Lung microvascular endothelial cell (primary cell): ENCODE measurements at regions not wholly inside any gene's neighbourhood (a gene's known extent, or its start where the extent isn't known, plus 50 kb on each side); places are given as distances from the start of the nearest gene placed in this dataset.
"Not testable (repeated sequence)": the region's sequence is repeated elsewhere in the genome, so short reads cannot be mapped to it uniquely, and the experiment has no call there.

ENCODE experiments used
- DNase-seq, 2 donors: peaks; one replicate each; pipeline versions ENCODE4 v3.0.0 to v3.0.0-alpha.2; 2010; ENCODE audit warnings: low read depth in 2 of 2

- peak; percentile 17 to 93 for DNase-seq
These were observed 660.8 kb downstream of the TLE1 start for GRCh38 chr9:81028504-81028903.

- no peak for DNase-seq
These were observed 667.2 kb downstream of the TLE1 start for GRCh38 chr9:81022177-81022576.

GRCh38 chr9:81014945-81015344 lies 674.4 kb downstream of the TLE1 start:
- DNase-seq: not testable (repeated sequence)

- DNase-seq: not testable (repeated sequence)
These were observed 676.2 kb downstream of the TLE1 start for GRCh38 chr9:81013191-81013590.

- no peak for DNase-seq
These were observed 686.4 kb downstream of the TLE1 start for GRCh38 chr9:81002906-81003305.

- DNase-seq: no peak
These were observed 687.1 kb downstream of the TLE1 start for GRCh38 chr9:81002242-81002641.

GRCh38 chr9:80995759-80996158 lies 693.6 kb downstream of the TLE1 start:
- DNase-seq: peak in 1 of 2 donors; percentile 54

- DNase-seq: peak; percentile 17 to 85
These were observed 694.5 kb downstream of the TLE1 start for GRCh38 chr9:80994892-80995291.

- not testable (repeated sequence) for DNase-seq
These were observed 703.8 kb downstream of the TLE1 start for GRCh38 chr9:80985595-80985994.

- DNase-seq: no peak
These were observed 712.9 kb downstream of the TLE1 start for GRCh38 chr9:80976403-80976802.

GRCh38 chr9:80970377-80970776 lies 719.0 kb downstream of the TLE1 start:
- DNase-seq: not testable (repeated sequence)

- DNase-seq: peak in 1 of 2 donors; percentile 58
These were observed 720.7 kb downstream of the TLE1 start for GRCh38 chr9:80968611-80969010.

GRCh38 chr9:80964914-80965313 lies 724.4 kb downstream of the TLE1 start:
- no peak for DNase-seq

- no peak for DNase-seq
These were observed 725.0 kb downstream of the TLE1 start for GRCh38 chr9:80964374-80964773.

GRCh38 chr9:80957801-80958200 lies 731.5 kb downstream of the TLE1 start:
- DNase-seq: no peak

GRCh38 chr9:80954521-80954920 lies 734.8 kb downstream of the TLE1 start:
- no peak for DNase-seq

- DNase-seq: no peak
These were observed 736.9 kb downstream of the TLE1 start for GRCh38 chr9:80952363-80952922.

GRCh38 chr9:80951675-80952074 lies 737.7 kb downstream of the TLE1 start:
- no peak for DNase-seq

GRCh38 chr9:80948876-80949275 lies 740.5 kb downstream of the TLE1 start:
- no peak for DNase-seq

GRCh38 chr9:80948066-80948465 lies 741.3 kb downstream of the TLE1 start:
- no peak for DNase-seq

- no peak for DNase-seq
These were observed 742.7 kb downstream of the TLE1 start for GRCh38 chr9:80946496-80947170.

- no peak for DNase-seq
These were observed 743.9 kb downstream of the TLE1 start for GRCh38 chr9:80945436-80945835.

- no peak for DNase-seq
These were observed 751.7 kb downstream of the TLE1 start for GRCh38 chr9:80937645-80938044.
